Activated CD4-positive, alpha-beta T cell treated with anti-CD3 and anti-CD28 coated beads for 36 hours (primary cell): ENCODE measurements at regions not wholly inside any gene's neighbourhood (a gene's known extent, or its start where the extent isn't known, plus 50 kb on each side); places are given as distances from the start of the nearest gene placed in this dataset.

Experiments
- ATAC-seq: fragments of 200-7000 bp; cut with Tn5 transposase; one replicate; pipeline ENCODE4 v1.10.0; 2021; ENCODE audit warnings: mild to moderate bottlenecking, moderate library complexity
- CTCF ChIA-PET: fragments of 350-600 bp; sonication (Branson Sonifier 250); formaldehyde crosslinking; loops from one replicate; lab custom pipeline; 2021; ENCODE audit warnings: antibody characterized with exemption; lab: Charles Lee
- POLR2A ChIA-PET: fragments of 350-600 bp; sonication (Branson Sonifier 250); formaldehyde crosslinking; loops from one replicate; lab custom pipeline; 2021; ENCODE audit warnings: antibody characterized with exemption, inconsistent platforms; lab: Charles Lee
- DNase-seq: peaks from one replicate; pipeline ENCODE4 v3.0.0-alpha.2; 2020
- H3K27ac Mint-ChIP-seq: one replicate; pipeline ENCODE4 v1.8.0; 2021; ENCODE audit warnings: mixed read lengths
- H3K27me3 Mint-ChIP-seq: one replicate; pipeline ENCODE4 v1.8.0; 2021; ENCODE audit warnings: mixed read lengths
- H3K36me3 Mint-ChIP-seq: one replicate; pipeline ENCODE4 v1.8.0; 2021; ENCODE audit warnings: low read depth, mixed read lengths
- H3K4me1 Mint-ChIP-seq: one replicate; pipeline ENCODE4 v1.8.0; 2021; ENCODE audit warnings: mixed read lengths
- H3K4me3 Mint-ChIP-seq: one replicate; pipeline ENCODE4 v1.8.0; 2021; ENCODE audit warnings: mild to moderate bottlenecking, moderate library complexity, mixed read lengths
- H3K9me3 Mint-ChIP-seq: one replicate; pipeline ENCODE4 v1.8.0; 2021; ENCODE audit warnings: low read depth, mixed read lengths
- intact Hi-C, 2 experiments: fragments of 100-400 bp; cut with DNase I in 1 of 2; cut with micrococcal nuclease in 1 of 2; formaldehyde crosslinking; loops; one replicate each; pipeline versions ENCODE4 v1.14.2 to v1.15.1; 2022 to 2024; cut with DNase I, micrococcal nuclease

DNA sequence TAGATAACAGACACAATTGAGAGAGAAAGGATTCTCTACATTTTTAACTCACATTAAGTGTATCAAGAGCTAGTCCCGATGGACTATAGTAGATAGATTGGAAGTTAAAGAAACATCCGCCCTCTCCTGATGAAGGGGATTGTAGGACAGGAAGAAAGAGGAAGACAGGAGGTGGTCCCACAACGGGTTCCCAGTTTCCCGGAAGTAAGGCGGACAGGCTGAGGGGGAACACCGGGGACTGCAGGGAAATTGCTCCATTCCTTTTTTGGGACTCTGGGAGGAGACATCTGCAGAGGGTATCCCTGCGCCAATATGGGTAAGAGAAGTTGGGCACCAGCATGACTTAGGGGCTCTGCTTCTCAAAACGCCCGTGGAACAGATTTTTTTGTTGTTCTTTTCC, 177.5 kb upstream of the ATF7IP start:
- ChIA-PET CTCF (no interaction called here), POLR2A (no interaction called here)
- Mint-ChIP-seq H3K36me3 (no peaks in the 10 kb centered on the region), H3K27ac (no peak overlapping the region), H3K4me1 (no peaks in the 10 kb centered on the region), H3K27me3 (peaks cover 4% of the 10 kb centered on the region), H3K4me3 (no peak overlapping the region), H3K9me3 (no peaks in the 10 kb centered on the region)
- ATAC-seq, result no peak
- intact Hi-C loops, result loop anchor here in 1 of 2 experiments (5.0 kb wide), 1 partner anchor 429 kb away; no protein-coding TSS in a partner anchor
- no peak for DNase-seq

DNA sequence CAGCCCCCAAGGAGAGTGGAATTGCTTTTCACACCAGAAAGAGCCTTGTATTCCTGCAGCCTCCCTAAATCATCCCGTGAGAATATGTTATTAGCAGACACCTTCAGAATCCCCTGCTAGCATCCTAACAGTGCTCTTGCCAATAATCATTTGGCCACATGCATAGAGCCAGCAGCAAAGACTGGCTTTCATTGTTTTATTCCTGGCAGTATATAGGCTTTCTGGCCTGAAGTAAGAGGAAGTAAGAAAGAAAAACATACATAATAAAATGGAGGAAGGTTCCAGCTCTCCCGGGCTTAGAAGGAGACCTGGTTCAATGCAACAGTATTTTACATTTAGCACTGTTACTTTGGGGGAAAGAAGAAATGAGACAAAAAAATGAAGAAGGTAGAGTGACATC, 176.7 kb upstream of the ATF7IP start:
- ChIA-PET POLR2A (no interaction called here), CTCF (interaction anchor here (1.3 kb wide), 1 partner anchor 10 kb away, joined by 3 read pairs; no protein-coding TSS in a partner anchor)
- no peak for ATAC-seq
- intact Hi-C loops, result loop anchor here in 1 of 2 experiments (5.0 kb wide), 1 partner anchor 429 kb away; no protein-coding TSS in a partner anchor
- Mint-ChIP-seq H3K4me1 (no peaks in the 10 kb centered on the region), H3K9me3 (no peaks in the 10 kb centered on the region), H3K36me3 (no peaks in the 10 kb centered on the region), H3K4me3 (no peak overlapping the region), H3K27me3 (peaks cover 4% of the 10 kb centered on the region), H3K27ac (no peak overlapping the region)
- no peak for DNase-seq

DNA sequence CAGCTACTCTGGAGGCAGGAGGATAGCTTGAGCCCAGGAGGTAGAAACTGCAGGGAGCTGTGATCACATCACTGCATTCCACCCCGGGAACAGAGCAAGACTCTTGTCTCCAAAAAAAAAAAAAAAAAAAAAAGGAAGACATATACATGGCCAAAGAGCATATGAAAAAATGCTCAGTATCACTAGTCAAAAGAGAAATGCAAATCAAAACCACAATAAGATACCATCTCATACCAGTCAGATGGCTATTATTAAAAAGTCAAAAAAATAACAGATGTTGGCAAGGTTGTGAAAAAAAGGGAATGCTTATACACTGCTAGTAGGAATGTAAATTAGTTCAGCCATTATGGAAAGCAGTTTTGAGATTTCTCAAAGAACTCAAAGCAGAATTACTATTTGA, 174.8 kb upstream of the ATF7IP start:
- CTCF ChIA-PET, result no interaction called here
- H3K9me3 Mint-ChIP-seq, result no peaks in the 10 kb centered on the region
- ATAC-seq (no peak), DNase-seq (no peak)
- H3K4me1 Mint-ChIP-seq, result no peaks in the 10 kb centered on the region
- H3K27me3 Mint-ChIP-seq, result peaks cover 4% of the 10 kb centered on the region
- no peak overlapping the region for H3K27ac Mint-ChIP-seq
- intact Hi-C loops, result no loop called here
- POLR2A ChIA-PET, result no interaction called here
- H3K4me3 Mint-ChIP-seq, result no peak overlapping the region
- H3K36me3 Mint-ChIP-seq, result no peaks in the 10 kb centered on the region

DNA sequence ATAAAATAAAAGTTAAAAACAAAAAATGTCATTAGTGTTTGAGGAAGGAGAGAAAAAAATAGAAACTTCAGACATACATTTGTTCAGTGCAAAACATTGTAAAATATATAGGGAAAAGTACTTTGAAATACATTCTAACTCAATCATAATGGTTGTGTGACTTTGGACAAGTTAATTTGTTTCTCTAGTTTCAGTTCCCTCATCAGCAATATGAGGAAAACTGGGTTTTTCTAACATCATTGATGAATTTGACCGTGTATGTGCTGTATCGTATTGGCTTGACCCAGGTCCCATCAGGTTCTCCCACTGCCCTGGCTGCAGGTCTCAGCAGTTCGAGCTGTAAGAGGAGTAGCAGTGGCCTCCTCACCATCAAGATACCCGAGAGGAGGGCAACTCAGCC, 173.9 kb upstream of the ATF7IP start:
- intact Hi-C loops, result no loop called here
- Mint-ChIP-seq H3K27ac (no peak overlapping the region), H3K36me3 (no peaks in the 10 kb centered on the region), H3K27me3 (peaks cover 4% of the 10 kb centered on the region), H3K4me3 (no peak overlapping the region), H3K9me3 (no peaks in the 10 kb centered on the region), H3K4me1 (no peaks in the 10 kb centered on the region)
- POLR2A ChIA-PET, result no interaction called here
- CTCF ChIA-PET, result no interaction called here
- no peak for ATAC-seq
- DNase-seq, result no peak

DNA sequence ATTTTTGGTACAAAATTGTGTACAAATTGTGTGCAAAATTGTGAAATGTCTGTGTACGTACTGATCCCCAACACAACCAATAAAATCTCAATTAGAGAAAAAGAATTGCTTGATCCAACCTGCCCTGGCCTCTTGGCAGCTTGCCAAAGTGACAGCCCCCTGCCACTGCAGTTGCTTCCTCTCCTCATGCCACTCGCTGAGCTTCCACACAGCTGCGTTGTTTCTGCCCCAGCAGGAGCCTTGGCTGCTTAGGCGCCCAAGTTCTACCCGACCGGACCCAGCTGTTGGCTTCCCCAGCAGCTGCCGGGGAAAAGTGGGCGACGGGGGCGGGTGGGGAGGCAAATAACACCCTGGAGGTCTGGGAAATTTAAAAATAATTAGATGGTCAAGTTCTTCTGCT, 171.8 kb upstream of the ATF7IP start:
- no peaks in the 10 kb centered on the region for H3K9me3 Mint-ChIP-seq
- H3K27me3 Mint-ChIP-seq, result no peaks in the 10 kb centered on the region
- POLR2A ChIA-PET, result no interaction called here
- ATAC-seq (no peak), DNase-seq (no peak)
- H3K4me1 Mint-ChIP-seq, result no peaks in the 10 kb centered on the region
- no peak overlapping the region for H3K27ac Mint-ChIP-seq
- CTCF ChIA-PET, result no interaction called here
- intact Hi-C loops, result no loop called here
- no peaks in the 10 kb centered on the region for H3K36me3 Mint-ChIP-seq
- no peak overlapping the region for H3K4me3 Mint-ChIP-seq

DNA sequence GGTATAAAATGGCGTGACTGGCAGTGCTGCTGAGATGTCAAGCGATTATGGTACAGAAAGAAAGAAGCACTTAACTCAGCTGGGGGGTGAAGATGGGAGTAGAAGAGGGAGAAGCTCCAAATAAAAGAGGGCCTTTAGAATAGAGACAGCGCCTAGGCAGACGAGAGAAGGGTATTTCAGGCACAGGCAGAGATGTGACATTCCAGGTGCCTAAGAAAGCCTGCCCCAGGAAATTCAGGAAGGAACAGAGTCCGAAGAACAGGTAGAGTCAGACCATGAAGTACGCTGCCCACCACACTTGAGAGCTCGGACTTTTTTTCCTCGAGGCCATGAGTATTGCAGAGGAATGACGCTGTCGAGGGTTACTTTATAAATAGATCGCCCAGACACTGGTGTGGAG, 170.9 kb upstream of the ATF7IP start:
- POLR2A ChIA-PET, result no interaction called here

DNA sequence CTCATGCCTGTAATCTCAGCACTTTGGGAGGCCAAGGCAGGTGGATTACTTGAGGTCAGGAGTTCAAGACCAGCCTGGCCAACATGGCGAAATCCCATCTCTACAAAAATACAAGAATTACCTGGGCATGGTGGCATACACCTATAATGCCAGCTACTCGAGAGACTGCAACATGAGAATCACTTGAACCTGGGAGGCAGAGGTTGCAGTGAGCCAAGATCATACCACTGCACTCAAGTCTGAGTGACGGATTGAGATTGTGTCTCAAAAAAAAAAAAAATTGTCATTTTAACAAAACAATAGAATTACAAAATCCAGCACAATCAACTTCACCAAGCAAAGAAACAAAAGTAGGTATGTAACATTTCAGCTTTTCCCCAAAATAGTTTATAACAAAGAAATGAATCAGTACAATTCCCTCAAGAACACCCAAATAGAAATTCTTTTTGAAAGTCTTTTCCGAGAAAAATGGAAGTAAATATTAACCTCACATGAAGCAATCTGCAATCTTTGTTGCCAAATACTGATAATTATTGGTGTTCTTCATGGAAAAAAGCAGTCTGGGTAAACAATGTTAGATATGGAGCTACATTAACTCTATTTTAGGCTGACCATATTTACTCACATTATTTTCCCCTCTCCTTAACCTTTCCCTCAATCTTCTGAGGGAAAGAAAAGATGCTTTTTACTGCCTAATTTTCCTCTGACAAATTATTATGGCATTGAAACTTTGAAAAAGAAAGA, 165.9 kb upstream of the ATF7IP start:
- Mint-ChIP-seq H3K36me3 (no peaks in the 10 kb centered on the region), H3K27me3 (no peaks in the 10 kb centered on the region), H3K4me1 (no peaks in the 10 kb centered on the region), H3K4me3 (no peak overlapping the region), H3K9me3 (peaks cover 3% of the 10 kb centered on the region), H3K27ac (no peak overlapping the region)
- intact Hi-C loops, result no loop called here
- ChIA-PET POLR2A (no interaction called here), CTCF (interaction anchor here (1.0 to 1.2 kb wide), 2 partner anchors 11 to 13 kb away, joined by 3 to 4 read pairs; no protein-coding TSS in a partner anchor)
- ATAC-seq, result no peak
- no peak for DNase-seq

More for the DNA sequence above, 170.9 kb upstream of the ATF7IP start:
- intact Hi-C loops, result no loop called here
- no peaks in the 10 kb centered on the region for H3K4me1 Mint-ChIP-seq
- H3K27me3 Mint-ChIP-seq, result no peaks in the 10 kb centered on the region
- H3K36me3 Mint-ChIP-seq, result no peaks in the 10 kb centered on the region
- ATAC-seq (no peak), DNase-seq (no peak)
- CTCF ChIA-PET, result interaction anchor here (0.8 kb wide), 1 partner anchor 11 kb away, joined by 3 read pairs; no protein-coding TSS in a partner anchor
- no peaks in the 10 kb centered on the region for H3K9me3 Mint-ChIP-seq
- no peak overlapping the region for H3K4me3 Mint-ChIP-seq
- no peak overlapping the region for H3K27ac Mint-ChIP-seq

DNA sequence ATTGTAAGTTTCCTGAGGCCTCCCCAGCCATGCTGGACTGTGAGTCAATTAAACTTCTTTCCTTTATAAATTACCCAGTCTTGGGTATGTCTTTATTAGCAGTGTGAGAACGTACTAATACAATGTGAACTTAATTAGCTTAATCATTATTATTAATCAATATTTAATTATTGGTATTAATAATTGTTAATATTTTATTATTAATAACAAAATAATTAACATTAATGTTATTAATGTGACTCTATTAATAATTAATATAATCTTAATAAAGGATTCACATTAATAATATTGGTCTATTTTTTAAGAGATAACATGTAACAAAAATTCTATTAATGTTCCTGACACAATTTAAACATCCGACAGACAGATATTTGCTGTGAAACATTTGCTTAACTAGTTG, 164.9 kb upstream of the ATF7IP start:
- Mint-ChIP-seq H3K4me3 (no peak overlapping the region), H3K9me3 (peaks cover 3% of the 10 kb centered on the region), H3K36me3 (no peaks in the 10 kb centered on the region), H3K4me1 (no peaks in the 10 kb centered on the region), H3K27me3 (no peaks in the 10 kb centered on the region), H3K27ac (no peak overlapping the region)
- DNase-seq (no peak), ATAC-seq (no peak)
- POLR2A ChIA-PET, result no interaction called here
- intact Hi-C loops, result no loop called here
- CTCF ChIA-PET, result no interaction called here

DNA sequence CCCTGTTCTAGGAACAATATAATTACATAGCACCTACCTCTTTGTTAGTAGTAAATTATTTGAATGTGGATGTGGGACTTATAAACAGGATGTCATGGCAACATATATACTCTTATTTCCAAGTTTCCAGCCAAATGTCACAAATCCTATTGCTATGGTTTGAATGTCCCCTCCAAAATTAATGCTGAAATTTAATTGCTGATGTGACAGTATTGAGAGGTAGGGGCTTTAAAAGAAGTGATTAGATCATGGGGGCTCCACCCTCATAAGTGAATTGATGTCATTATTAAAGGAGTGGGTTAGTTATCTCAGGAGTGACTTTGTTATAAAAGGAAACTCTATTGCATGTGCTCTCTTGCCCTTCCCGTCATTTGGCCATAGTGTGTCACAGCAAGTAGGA, 164.2 kb upstream of the ATF7IP start:
- ChIA-PET CTCF (no interaction called here), POLR2A (no interaction called here)
- no peak for DNase-seq
- no peak overlapping the region for H3K4me3 Mint-ChIP-seq
- H3K27ac Mint-ChIP-seq, result no peak overlapping the region
- no peaks in the 10 kb centered on the region for H3K27me3 Mint-ChIP-seq
- ATAC-seq, result no peak
- peaks cover 3% of the 10 kb centered on the region for H3K9me3 Mint-ChIP-seq
- intact Hi-C loops, result no loop called here
- H3K4me1 Mint-ChIP-seq, result no peaks in the 10 kb centered on the region
- H3K36me3 Mint-ChIP-seq, result no peaks in the 10 kb centered on the region

DNA sequence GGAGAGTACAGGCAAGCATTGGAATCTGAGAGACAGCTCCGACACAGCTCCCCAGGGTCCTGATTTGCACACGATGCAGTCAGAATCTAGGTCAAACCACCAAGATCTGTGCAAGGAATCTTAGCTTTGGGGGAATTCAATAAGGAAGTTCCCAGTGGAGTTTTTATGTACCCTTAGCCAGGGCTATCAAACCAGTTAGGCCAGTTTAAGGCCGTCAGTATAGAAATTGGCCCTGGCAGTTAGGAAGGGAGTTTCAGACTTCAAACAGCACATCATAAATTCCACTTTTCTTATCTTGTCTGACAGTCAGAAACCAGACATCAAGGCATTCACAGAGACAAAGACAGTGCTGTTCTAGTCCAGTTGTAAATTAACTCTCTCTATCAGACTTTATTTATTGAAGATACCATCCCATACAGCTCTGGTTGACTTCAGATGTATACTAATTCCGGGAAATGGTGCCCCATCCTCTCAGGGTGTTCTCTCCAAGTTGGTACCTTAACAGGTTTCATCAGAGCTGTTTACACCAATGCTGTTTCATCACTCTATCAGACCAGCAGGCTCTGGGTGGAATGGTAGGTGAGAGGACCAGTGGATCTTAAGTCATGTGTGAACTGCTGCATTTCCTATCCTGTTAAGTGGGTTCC, 157.5 kb upstream of the ATF7IP start:
- Mint-ChIP-seq H3K9me3 (no peaks in the 10 kb centered on the region), H3K36me3 (no peaks in the 10 kb centered on the region), H3K27ac (no peak overlapping the region), H3K27me3 (no peaks in the 10 kb centered on the region), H3K4me3 (no peak overlapping the region), H3K4me1 (no peaks in the 10 kb centered on the region)
- ATAC-seq (no peak), DNase-seq (no peak)
- CTCF ChIA-PET, result interaction anchor here (0.7 kb wide), 1 partner anchor 913 kb away, joined by 3 read pairs; no protein-coding TSS in a partner anchor
- intact Hi-C loops, result no loop called here
- POLR2A ChIA-PET, result no interaction called here

DNA sequence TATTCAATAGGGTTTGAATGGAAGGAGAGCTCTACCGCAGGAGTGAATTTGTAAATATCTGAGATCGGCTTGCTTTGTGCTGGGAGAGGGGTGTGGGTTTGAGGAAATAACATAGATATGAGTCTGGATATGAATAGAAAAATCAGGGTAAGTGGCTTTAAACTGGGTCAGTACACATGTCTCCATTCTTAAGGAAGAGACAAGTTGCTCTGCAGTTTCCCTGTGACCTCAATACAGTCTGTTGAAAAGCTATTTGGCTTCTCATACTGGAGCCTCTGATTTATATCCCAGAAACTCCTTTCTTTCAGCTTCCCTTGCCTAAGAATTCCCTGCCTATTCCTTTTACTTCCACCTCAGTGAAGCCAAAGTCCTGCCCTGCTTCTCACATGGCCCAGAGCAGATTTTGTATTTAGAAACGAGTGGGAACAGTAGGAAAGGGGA, 153.5 kb upstream of the ATF7IP start:
- no peaks in the 10 kb centered on the region for H3K36me3 Mint-ChIP-seq
- CTCF ChIA-PET, result interaction anchor here (0.6 kb wide), 1 partner anchor 26 kb away, joined by 3 read pairs; no protein-coding TSS in a partner anchor
- DNase-seq, result no peak
- no peak overlapping the region for H3K27ac Mint-ChIP-seq
- H3K4me1 Mint-ChIP-seq, result peaks cover 10% of the 10 kb centered on the region
- no peak overlapping the region for H3K4me3 Mint-ChIP-seq
- no peaks in the 10 kb centered on the region for H3K9me3 Mint-ChIP-seq
- intact Hi-C loops, result no loop called here
- POLR2A ChIA-PET, result no interaction called here
- H3K27me3 Mint-ChIP-seq, result no peaks in the 10 kb centered on the region
- ATAC-seq, result no peak

DNA sequence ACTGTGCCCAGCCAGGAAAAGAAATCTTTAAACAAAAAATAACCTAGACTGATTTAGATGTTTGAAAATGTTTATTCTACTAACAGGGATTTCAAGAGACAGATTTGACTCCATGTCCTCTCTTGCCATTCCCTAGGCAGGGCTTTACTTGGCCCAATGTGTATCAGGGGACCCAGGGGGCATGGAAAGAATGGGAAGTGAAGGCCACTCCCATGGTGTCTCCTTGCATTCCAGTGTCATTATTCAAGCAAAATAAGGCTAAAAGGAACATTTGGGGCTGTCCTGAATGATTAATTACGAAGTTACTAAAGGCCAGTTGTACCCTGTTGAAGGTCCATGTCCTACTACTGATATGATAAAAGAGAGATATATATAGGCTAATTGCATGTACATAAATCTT, 151.9 kb upstream of the ATF7IP start:
- Mint-ChIP-seq H3K27ac (no peak overlapping the region), H3K4me1 (peaks cover 15% of the 10 kb centered on the region), H3K9me3 (peaks cover 2% of the 10 kb centered on the region), H3K4me3 (no peak overlapping the region), H3K36me3 (no peaks in the 10 kb centered on the region), H3K27me3 (no peaks in the 10 kb centered on the region)
- ChIA-PET CTCF (no interaction called here), POLR2A (no interaction called here)
- DNase-seq (no peak), ATAC-seq (no peak)
- intact Hi-C loops, result no loop called here
